Activated CD4-positive, alpha-beta T cell treated with anti-CD3 and anti-CD28 coated beads for 1 hour (primary cell): ENCODE measurements at regions not wholly inside any gene's neighbourhood (a gene's known extent, or its start where the extent isn't known, plus 50 kb on each side); places are given as distances from the start of the nearest gene placed in this dataset.
"Not testable (repeated sequence)": the region's sequence is repeated elsewhere in the genome, so short reads cannot be mapped to it uniquely, and the experiment has no call there.

ENCODE experiments used
- DNase-seq: peaks from one replicate; pipeline ENCODE4 v3.0.0-alpha.2; 2020

- DNase-seq, result not testable (repeated sequence)
Measured at GRCh38 chr9:61628951-61629350, 439.1 kb downstream of the SPATA31A7 start.

- DNase-seq, result no peak
Measured at GRCh38 chr9:61634192-61634591, 444.4 kb downstream of the SPATA31A7 start.

- DNase-seq, result not testable (repeated sequence)
Measured at GRCh38 chr9:61664232-61664631, 474.4 kb downstream of the SPATA31A7 start.

GRCh38 chr9:61665330-61665751 lies 475.5 kb downstream of the SPATA31A7 start:
- no peak for DNase-seq

- DNase-seq, result no peak
Measured at GRCh38 chr9:61665829-61666228, 476.0 kb downstream of the SPATA31A7 start.

GRCh38 chr9:61666310-61666709 lies 476.5 kb downstream of the SPATA31A7 start:
- DNase-seq, result no peak

- DNase-seq, result no peak
Measured at GRCh38 chr9:61666849-61667371, 477.1 kb downstream of the SPATA31A7 start.

- DNase-seq, result no peak
Measured at GRCh38 chr9:61667559-61668121, 477.8 kb downstream of the SPATA31A7 start.

GRCh38 chr9:61668201-61668600 lies 478.4 kb downstream of the SPATA31A7 start:
- DNase-seq, result not testable (repeated sequence)

- no peak for DNase-seq
Measured at GRCh38 chr9:61668846-61669245, 479.0 kb downstream of the SPATA31A7 start.

- no peak for DNase-seq
Measured at GRCh38 chr9:61669352-61669751, 479.5 kb downstream of the SPATA31A7 start.

- DNase-seq, result not testable (repeated sequence)
Measured at GRCh38 chr9:61669831-61670505, 480.1 kb downstream of the SPATA31A7 start.

GRCh38 chr9:61670616-61671015 lies 480.8 kb downstream of the SPATA31A7 start:
- no peak for DNase-seq

- DNase-seq, result no peak
Measured at GRCh38 chr9:61671276-61671973, 481.6 kb downstream of the SPATA31A7 start.

GRCh38 chr9:61672107-61672541 lies 482.3 kb downstream of the SPATA31A7 start:
- not testable (repeated sequence) for DNase-seq

GRCh38 chr9:61672645-61673167 lies 482.9 kb downstream of the SPATA31A7 start:
- peak; percentile 1 for DNase-seq

- DNase-seq, result peak; percentile 4
Measured at GRCh38 chr9:61673247-61673646, 483.4 kb downstream of the SPATA31A7 start.

GRCh38 chr9:61673664-61674381 lies 484.0 kb downstream of the SPATA31A7 start:
- DNase-seq, result no peak

- no peak for DNase-seq
Measured at GRCh38 chr9:61674465-61674864, 484.6 kb downstream of the SPATA31A7 start.

GRCh38 chr9:61674882-61675281 lies 485.0 kb downstream of the SPATA31A7 start:
- DNase-seq, result no peak
